HCT116 (cell line): ENCODE measurements at regions not wholly inside any gene's neighbourhood (a gene's known extent, or its start where the extent isn't known, plus 50 kb on each side); places are given as distances from the start of the nearest gene placed in this dataset.

Source experiments
- ATAC-seq: fragments of 200-7000 bp; cut with Tn5 transposase; 2 replicates; pipeline ENCODE4 v1.9.1; 2020; ENCODE audit warnings: mild to moderate bottlenecking, moderate library complexity
- BruUV-seq: library from RNA; stranded (reverse); fragments of 400-500 nt; replicated peaks from 2 replicates; lab custom pipeline; 2021; lab: Mats Ljungman, UMichigan
- CTCF ChIA-PET: fragments of 300-600 bp; sonication (Branson Sonifier 250); formaldehyde crosslinking; loops from one replicate; lab custom pipeline; 2021; ENCODE audit warnings: antibody characterized with exemption; lab: Charles Lee
- POLR2A ChIA-PET: fragments of 300-600, 350-600 bp; sonication (Branson Sonifier 250); formaldehyde crosslinking; loops from one replicate; lab custom pipeline; 2021; ENCODE audit warnings: antibody characterized with exemption; lab: Charles Lee
- RAD21 ChIA-PET, 2 experiments: fragments of 300-600 bp; sonication (Branson Sonifier 250); formaldehyde crosslinking; loops; one replicate each; lab custom pipeline; 2023; ENCODE audit warnings: low total read pairs in 2 of 2; ENCODE audit not compliant: uncharacterized antibody in 2 of 2, unreplicated experiment in 2 of 2, low non-redundant PET in 1 of 2; lab: Charles Lee
- DNase-seq: peaks from one replicate; pipeline ENCODE4 v3.0.0-alpha.2; 2010; ENCODE audit warnings: low read depth, low spot score
- H2AFZ ChIP-seq: fragments of 200-600 bp; shearing (Covaris generic), sonication (generic); 2 replicates; pipeline ENCODE4 v1.6.1; 2017; ENCODE audit warnings: low read depth, mixed run types, mixed read lengths, antibody characterized with exemption, low read length; ENCODE audit not compliant: poor library complexity, severe bottlenecking
- H3K27ac ChIP-seq: 2 replicates; pipeline ENCODE4 v1.5.1; 2012; ENCODE audit warnings: low read depth, low read length
- H3K27me3 ChIP-seq: fragments of 200-600 bp; sonication (generic); 2 replicates; pipeline ENCODE4 v1.6.1; 2016; ENCODE audit warnings: mixed run types, low read length, mixed read lengths; ENCODE audit not compliant: insufficient read depth
- H3K36me3 ChIP-seq, 2 experiments: fragments of 200-500 bp in 1 of 2; fragments of 200-600 bp in 1 of 2; sonication (Bioruptor generic) in 1 of 2; sonication (generic) in 1 of 2; 2 replicates each; pipeline versions ENCODE4 v1.5.1 to v1.6.1; 2014 to 2016; ENCODE audit warnings: low read length in 2 of 2, inconsistent platforms in 1 of 2, mixed read lengths in 1 of 2, mixed run types in 1 of 2; ENCODE audit not compliant: insufficient read depth in 2 of 2, control insufficient read depth in 1 of 2
- H3K4me1 ChIP-seq, 2 experiments: fragments of 200-600 bp in 1 of 2; sonication (generic) in 1 of 2; 2 replicates each; pipeline versions ENCODE4 v1.5.1 to v1.6.1; 2012 to 2017; ENCODE audit warnings: low read length in 2 of 2, inconsistent platforms in 1 of 2, mild to moderate bottlenecking in 1 of 2, mixed read lengths in 1 of 2, mixed run types in 1 of 2, moderate library complexity in 1 of 2; ENCODE audit not compliant: insufficient read depth in 2 of 2, control insufficient read depth in 1 of 2
- H3K4me2 ChIP-seq: fragments of 200-600 bp; sonication (generic); 2 replicates; pipeline ENCODE4 v1.6.1; 2017; ENCODE audit warnings: mixed run types, low read length, mixed read lengths
- H3K4me3 ChIP-seq, 2 experiments: fragments of 200-600 bp in 1 of 2; sonication (generic) in 1 of 2; replicated peaks in 1 of 2; 2 replicates each; pipeline ENCODE4 v1.5.1; 2011 to 2016; ENCODE audit warnings: low read length in 2 of 2, control low read depth in 1 of 2, low read depth in 1 of 2, mild to moderate bottlenecking in 1 of 2, mixed read lengths in 1 of 2, mixed run types in 1 of 2
- H3K79me2 ChIP-seq: fragments of 200-600 bp; sonication (generic); 2 replicates; pipeline ENCODE4 v1.6.1; 2017; ENCODE audit warnings: mild to moderate bottlenecking, mixed run types, low read length, moderate library complexity, mixed read lengths; ENCODE audit not compliant: insufficient read depth
- H3K9ac ChIP-seq: fragments of 200-600 bp; sonication (generic); 2 replicates; pipeline ENCODE4 v1.6.1; 2016; ENCODE audit warnings: low read length, mixed read lengths
- H3K9me2 ChIP-seq: fragments of 200-600 bp; sonication (generic), shearing (Covaris generic); 2 replicates; pipeline ENCODE4 v1.6.1; 2017; ENCODE audit warnings: mixed run types, mild to moderate bottlenecking, moderate library complexity; ENCODE audit not compliant: insufficient read depth
- H3K9me3 ChIP-seq, 2 experiments: fragments of 200-500 bp in 1 of 2; fragments of 200-600 bp in 1 of 2; sonication (Bioruptor generic) in 1 of 2; sonication (generic) in 1 of 2; 2 replicates each; pipeline ENCODE4 v1.6.1; 2014 to 2017; ENCODE audit warnings: low read length in 2 of 2, mixed read lengths in 2 of 2, inconsistent platforms in 1 of 2, low read depth in 1 of 2, mild to moderate bottlenecking in 1 of 2, mixed run types in 1 of 2, moderate library complexity in 1 of 2; ENCODE audit not compliant: control insufficient read depth in 1 of 2, insufficient read depth in 1 of 2
- H4K20me1 ChIP-seq: fragments of 200-600 bp; sonication (generic), shearing (Covaris generic); 2 replicates; pipeline ENCODE4 v1.6.1; 2017; ENCODE audit warnings: mixed run types, mild to moderate bottlenecking, moderate library complexity; ENCODE audit not compliant: insufficient read depth
- CEBPB ChIP-seq: IDR thresholded peaks from 2 replicates; pipeline ENCODE4 v1.6.1; 2012; ENCODE audit warnings: low read depth
- EGR1 ChIP-seq: IDR thresholded peaks from 2 replicates; pipeline ENCODE4 v1.6.1; 2012; ENCODE audit warnings: low read depth
- EZH2 ChIP-seq: fragments of 200-600 bp; sonication (generic); IDR thresholded peaks from 2 replicates; pipeline ENCODE4 v1.6.1; 2017; ENCODE audit warnings: antibody characterized with exemption, mixed run types
- EZH2phosphoT487 ChIP-seq: fragments of 200-600 bp; IDR thresholded peaks from 2 replicates; pipeline ENCODE4 v1.6.1; 2018; ENCODE audit warnings: antibody characterized with exemption, borderline replicate concordance
- FOSL1 ChIP-seq: IDR thresholded peaks from 2 replicates; pipeline ENCODE4 v1.6.1; 2012; ENCODE audit warnings: low read depth
- JUND ChIP-seq: IDR thresholded peaks from 2 replicates; pipeline ENCODE4 v1.6.1; 2012
- POLR2A ChIP-seq: IDR thresholded peaks from 2 replicates; pipeline ENCODE4 v1.7.0; 2011; ENCODE audit warnings: borderline replicate concordance; ENCODE audit not compliant: insufficient read depth, insufficient read length; ENCODE audit errors: extremely low read depth
- POLR2AphosphoS5 ChIP-seq: IDR thresholded peaks from 2 replicates; pipeline ENCODE4 v1.6.1; 2011; ENCODE audit warnings: mild to moderate bottlenecking, low read depth, low read length, moderate library complexity
- SP1 ChIP-seq: IDR thresholded peaks from 2 replicates; pipeline ENCODE4 v1.6.1; 2012; ENCODE audit warnings: low read depth
- TCF7L2 ChIP-seq: IDR thresholded peaks from 2 replicates; pipeline ENCODE4 v1.7.0; 2011; ENCODE audit warnings: borderline replicate concordance, inconsistent platforms; ENCODE audit not compliant: insufficient read depth, insufficient read length; ENCODE audit errors: extremely low read depth
- YY1 ChIP-seq: IDR thresholded peaks from 2 replicates; pipeline ENCODE4 v1.6.1; 2011; ENCODE audit warnings: low read length, low read depth, moderate library complexity, mild to moderate bottlenecking; ENCODE audit not compliant: insufficient replicate concordance; ENCODE audit errors: extremely low read depth
- ZFX ChIP-seq: fragments of 450-650 bp; IDR thresholded peaks from 2 replicates; pipeline ENCODE4 v1.6.1; 2017
- ZNF274 ChIP-seq: fragments of 200-500 bp; sonication (Bioruptor generic); IDR thresholded peaks from 2 replicates; pipeline ENCODE4 v1.6.1; 2014; ENCODE audit warnings: mild to moderate bottlenecking, low read depth, low read length, inconsistent platforms
- intact Hi-C: fragments of 100-400 bp; cut with micrococcal nuclease; formaldehyde crosslinking; loops from 2 replicates; pipeline ENCODE4 v1.10.0; 2022
- TF ChIP-seq, protein P1 (sequence below): IDR thresholded peaks from 2 replicates; pipeline ENCODE4 v1.6.1; 2012
- TF ChIP-seq, protein P2 (sequence below), 3 experiments: fragments of 200-600 bp in 1 of 3; sonication (generic) in 1 of 3; IDR thresholded peaks in 2 of 3; conservative IDR thresholded peaks in 1 of 3; 2 replicates each; pipeline ENCODE4 v1.5.1; 2012 to 2017; ENCODE audit warnings: low read depth in 2 of 3, low read length in 2 of 3, antibody characterized with exemption in 1 of 3, borderline replicate concordance in 1 of 3, control low read depth in 1 of 3, mild to moderate bottlenecking in 1 of 3, mixed read lengths in 1 of 3, mixed run types in 1 of 3, moderate library complexity in 1 of 3; ENCODE audit not compliant: insufficient read depth in 1 of 3
- TF ChIP-seq, protein P3 (sequence below): IDR thresholded peaks from 2 replicates; pipeline ENCODE4 v1.6.1; 2012

DNA sequence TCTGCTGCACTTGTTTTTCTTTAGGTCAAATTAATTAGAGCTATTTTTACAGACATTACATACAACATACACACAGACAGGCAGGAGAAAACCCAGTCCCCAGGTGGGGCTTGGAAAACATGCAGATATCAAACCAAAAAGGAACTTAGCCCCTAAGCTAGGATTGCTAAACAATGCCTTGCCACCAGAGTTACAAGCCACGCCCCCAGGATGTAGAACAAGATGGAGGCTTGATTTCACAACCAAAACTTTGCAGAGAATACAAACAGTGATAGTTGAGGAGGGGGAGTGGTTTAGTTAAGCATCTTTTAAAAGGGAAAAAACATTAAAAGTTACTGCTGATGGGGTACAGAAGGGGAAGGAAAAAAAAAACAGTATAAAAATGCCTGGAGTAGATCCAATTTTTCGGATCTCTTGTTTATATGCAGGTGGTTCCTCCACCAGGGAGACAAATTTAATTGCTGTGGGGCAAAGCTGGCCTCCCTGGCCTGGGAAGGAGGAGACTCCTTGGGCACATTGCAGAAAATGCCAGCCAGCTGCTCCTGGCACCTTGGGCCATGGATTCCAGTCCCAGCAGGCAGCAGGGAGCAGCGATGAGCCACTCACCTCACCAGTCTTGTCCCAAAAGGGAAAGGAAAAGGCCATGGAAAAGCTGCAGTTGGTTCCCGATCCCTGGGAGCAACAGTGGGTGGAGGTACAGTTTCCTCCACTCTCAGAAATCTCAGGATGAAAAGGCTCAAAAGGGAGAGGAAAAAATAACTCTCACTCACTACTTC is 348.4 kb upstream of the REG3G start:
- Histone ChIP-seq H3K4me1 (no peaks in the 10 kb centered on the region), H3K9me3 (peaks cover 3 to 5% of the 10 kb centered on the region in 2 experiments; a peak in 2 of 4 replicates), H2AFZ (no peak overlapping the region), H3K9ac (no peak overlapping the region), H3K27ac (no peak overlapping the region), H4K20me1 (no peaks in the 10 kb centered on the region), H3K79me2 (no peaks in the 10 kb centered on the region), H3K4me3 (no peak overlapping the region)
- DNase-seq = no peak
- CTCF ChIA-PET = no interaction called here
- RAD21 ChIA-PET = no interaction called here
- no peak for ATAC-seq
- POLR2A ChIA-PET = no interaction called here
- TF ChIP-seq YY1 = no peak
- TF ChIP-seq EGR1 = no peak
- TF ChIP-seq, protein P1, sequence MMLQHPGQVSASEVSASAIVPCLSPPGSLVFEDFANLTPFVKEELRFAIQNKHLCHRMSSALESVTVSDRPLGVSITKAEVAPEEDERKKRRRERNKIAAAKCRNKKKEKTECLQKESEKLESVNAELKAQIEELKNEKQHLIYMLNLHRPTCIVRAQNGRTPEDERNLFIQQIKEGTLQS = no peak
- no peak for TF ChIP-seq JUND
- TF ChIP-seq, protein P2, sequence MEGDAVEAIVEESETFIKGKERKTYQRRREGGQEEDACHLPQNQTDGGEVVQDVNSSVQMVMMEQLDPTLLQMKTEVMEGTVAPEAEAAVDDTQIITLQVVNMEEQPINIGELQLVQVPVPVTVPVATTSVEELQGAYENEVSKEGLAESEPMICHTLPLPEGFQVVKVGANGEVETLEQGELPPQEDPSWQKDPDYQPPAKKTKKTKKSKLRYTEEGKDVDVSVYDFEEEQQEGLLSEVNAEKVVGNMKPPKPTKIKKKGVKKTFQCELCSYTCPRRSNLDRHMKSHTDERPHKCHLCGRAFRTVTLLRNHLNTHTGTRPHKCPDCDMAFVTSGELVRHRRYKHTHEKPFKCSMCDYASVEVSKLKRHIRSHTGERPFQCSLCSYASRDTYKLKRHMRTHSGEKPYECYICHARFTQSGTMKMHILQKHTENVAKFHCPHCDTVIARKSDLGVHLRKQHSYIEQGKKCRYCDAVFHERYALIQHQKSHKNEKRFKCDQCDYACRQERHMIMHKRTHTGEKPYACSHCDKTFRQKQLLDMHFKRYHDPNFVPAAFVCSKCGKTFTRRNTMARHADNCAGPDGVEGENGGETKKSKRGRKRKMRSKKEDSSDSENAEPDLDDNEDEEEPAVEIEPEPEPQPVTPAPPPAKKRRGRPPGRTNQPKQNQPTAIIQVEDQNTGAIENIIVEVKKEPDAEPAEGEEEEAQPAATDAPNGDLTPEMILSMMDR (IDR thresholded peaks at IDR 0.05 in 2 of 3, conservative IDR thresholded peaks at IDR 0.05 in 1 of 3; ENCODE audit: borderline replicate concordance in 1 of 3, insufficient read depth in 1 of 3, low read depth in 2 of 3, low read length in 2 of 3) = no peak
- TF ChIP-seq, protein P3, sequence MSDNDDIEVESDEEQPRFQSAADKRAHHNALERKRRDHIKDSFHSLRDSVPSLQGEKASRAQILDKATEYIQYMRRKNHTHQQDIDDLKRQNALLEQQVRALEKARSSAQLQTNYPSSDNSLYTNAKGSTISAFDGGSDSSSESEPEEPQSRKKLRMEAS = no peak
- TF ChIP-seq CEBPB = no peak
- no peak for TF ChIP-seq EZH2phosphoT487
- TF ChIP-seq TCF7L2 = no peak
- no peak for TF ChIP-seq ZFX
- TF ChIP-seq POLR2A = no peak
- TF ChIP-seq ZNF274 = no peak
- TF ChIP-seq EZH2 = no peak
- TF ChIP-seq POLR2AphosphoS5 = no peak
- TF ChIP-seq FOSL1 = no peak
- no peak for TF ChIP-seq SP1
- TF ChIP-seq, all 23 proteins: peak for 0
- no peaks in the 10 kb centered on the region for H3K36me3 ChIP-seq
- intact Hi-C loops = no loop called here
- no peaks in the 10 kb centered on the region for H3K27me3 ChIP-seq
- no peak overlapping the region for H3K4me2 ChIP-seq
- BruUV-seq = no TSS peak
- H3K9me2 ChIP-seq = no peaks in the 10 kb centered on the region
